ENCODE measurements at regions not wholly inside any gene's neighbourhood (a gene's known extent, or its start where the extent isn't known, plus 50 kb on each side); places are given as distances from the start of the nearest gene placed in this dataset.

- Mint-ChIP-seq H3K4me3 (ENCODE audit: unreplicated experiment) (no peak overlapping the region), H3K27me3 (ENCODE audit: unreplicated experiment) (no peaks in the 10 kb centered on the region), H3K27ac (ENCODE audit: unreplicated experiment) (no peak overlapping the region), H3K9me3 (ENCODE audit: unreplicated experiment) (no peaks in the 10 kb centered on the region), H3K4me1 (ENCODE audit: low read depth, unreplicated experiment) (no peaks in the 10 kb centered on the region), H3K36me3 (ENCODE audit: unreplicated experiment) (no peaks in the 10 kb centered on the region)
- TF ChIP-seq, protein P1, sequence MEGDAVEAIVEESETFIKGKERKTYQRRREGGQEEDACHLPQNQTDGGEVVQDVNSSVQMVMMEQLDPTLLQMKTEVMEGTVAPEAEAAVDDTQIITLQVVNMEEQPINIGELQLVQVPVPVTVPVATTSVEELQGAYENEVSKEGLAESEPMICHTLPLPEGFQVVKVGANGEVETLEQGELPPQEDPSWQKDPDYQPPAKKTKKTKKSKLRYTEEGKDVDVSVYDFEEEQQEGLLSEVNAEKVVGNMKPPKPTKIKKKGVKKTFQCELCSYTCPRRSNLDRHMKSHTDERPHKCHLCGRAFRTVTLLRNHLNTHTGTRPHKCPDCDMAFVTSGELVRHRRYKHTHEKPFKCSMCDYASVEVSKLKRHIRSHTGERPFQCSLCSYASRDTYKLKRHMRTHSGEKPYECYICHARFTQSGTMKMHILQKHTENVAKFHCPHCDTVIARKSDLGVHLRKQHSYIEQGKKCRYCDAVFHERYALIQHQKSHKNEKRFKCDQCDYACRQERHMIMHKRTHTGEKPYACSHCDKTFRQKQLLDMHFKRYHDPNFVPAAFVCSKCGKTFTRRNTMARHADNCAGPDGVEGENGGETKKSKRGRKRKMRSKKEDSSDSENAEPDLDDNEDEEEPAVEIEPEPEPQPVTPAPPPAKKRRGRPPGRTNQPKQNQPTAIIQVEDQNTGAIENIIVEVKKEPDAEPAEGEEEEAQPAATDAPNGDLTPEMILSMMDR (IDR thresholded peaks at IDR 0.05; ENCODE audit: partially characterized antibody, unreplicated experiment) = no peak
- DNase-seq = no peak
Measured at GRCh38 chr20:16877053-16877554, 128.9 kb downstream of the OTOR start.

DNA sequence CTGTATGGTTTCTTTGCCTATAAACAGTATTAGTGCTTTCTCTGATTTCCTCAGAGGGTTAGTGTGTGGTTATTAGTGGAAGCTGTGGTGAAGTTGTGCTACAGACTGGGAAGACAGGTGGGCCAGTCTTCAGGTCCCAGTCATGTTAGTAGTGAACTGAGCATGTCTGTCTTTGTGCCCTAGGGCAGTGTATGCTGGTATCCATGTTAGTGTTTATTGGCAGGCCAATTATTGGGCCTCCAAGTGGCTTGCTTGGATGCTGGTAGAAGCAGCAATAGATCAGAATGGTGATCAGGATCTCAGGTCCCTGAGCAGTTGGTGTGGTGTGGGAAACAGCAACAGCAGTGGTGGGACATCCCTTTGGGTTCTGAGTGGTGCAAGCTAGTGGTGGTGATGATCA lies 137.6 kb downstream of the OTOR start:
- H3K4me3 Mint-ChIP-seq (ENCODE audit: unreplicated experiment) = no peak overlapping the region
- no peaks in the 10 kb centered on the region for H3K27me3 Mint-ChIP-seq (ENCODE audit: unreplicated experiment)
- H3K9me3 Mint-ChIP-seq (ENCODE audit: unreplicated experiment) = no peaks in the 10 kb centered on the region
- H3K4me1 Mint-ChIP-seq (ENCODE audit: low read depth, unreplicated experiment) = no peaks in the 10 kb centered on the region
- TF ChIP-seq, protein P1 (IDR thresholded peaks at IDR 0.05; ENCODE audit: partially characterized antibody, unreplicated experiment) = no peak
- no peak for DNase-seq
- no peaks in the 10 kb centered on the region for H3K36me3 Mint-ChIP-seq (ENCODE audit: unreplicated experiment)
- H3K27ac Mint-ChIP-seq (ENCODE audit: unreplicated experiment) = no peak overlapping the region

DNA sequence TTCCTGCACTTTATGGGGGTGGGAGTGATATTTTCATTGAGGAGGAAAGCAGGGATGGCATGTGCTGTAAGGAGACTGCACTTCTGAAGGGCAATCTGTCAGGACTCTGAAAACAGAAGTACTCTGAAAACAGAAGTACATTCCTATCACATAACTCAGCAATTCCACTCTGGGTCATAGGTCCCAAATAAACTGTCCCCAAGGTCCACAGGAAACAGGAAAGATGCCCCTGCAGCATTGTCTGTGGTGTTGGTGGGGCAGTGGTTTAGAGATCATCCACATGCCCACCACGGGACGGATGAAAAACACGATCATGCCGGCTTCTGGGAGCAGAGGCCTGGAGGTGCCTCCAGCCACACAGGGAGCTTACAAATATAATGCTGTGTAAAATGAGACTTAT lies 150.3 kb downstream of the OTOR start:
- Mint-ChIP-seq H3K9me3 (ENCODE audit: unreplicated experiment) (no peaks in the 10 kb centered on the region), H3K27me3 (ENCODE audit: unreplicated experiment) (no peaks in the 10 kb centered on the region), H3K4me3 (ENCODE audit: unreplicated experiment) (no peak overlapping the region), H3K27ac (ENCODE audit: unreplicated experiment) (no peak overlapping the region), H3K36me3 (ENCODE audit: unreplicated experiment) (no peaks in the 10 kb centered on the region), H3K4me1 (ENCODE audit: low read depth, unreplicated experiment) (no peaks in the 10 kb centered on the region)
- TF ChIP-seq, protein P1 (IDR thresholded peaks at IDR 0.05; ENCODE audit: partially characterized antibody, unreplicated experiment) = no peak
- no peak for DNase-seq

- H3K36me3 Mint-ChIP-seq (ENCODE audit: unreplicated experiment) = no peaks in the 10 kb centered on the region
- no peak overlapping the region for H3K4me3 Mint-ChIP-seq (ENCODE audit: unreplicated experiment)
- TF ChIP-seq, protein P1 (IDR thresholded peaks at IDR 0.05; ENCODE audit: partially characterized antibody, unreplicated experiment) = no peak
- no peaks in the 10 kb centered on the region for H3K4me1 Mint-ChIP-seq (ENCODE audit: low read depth, unreplicated experiment)
- H3K27ac Mint-ChIP-seq (ENCODE audit: unreplicated experiment) = no peak overlapping the region
- DNase-seq = no peak
- H3K27me3 Mint-ChIP-seq (ENCODE audit: unreplicated experiment) = peaks cover 2% of the 10 kb centered on the region
- H3K9me3 Mint-ChIP-seq (ENCODE audit: unreplicated experiment) = peaks cover 1% of the 10 kb centered on the region
Measured at GRCh38 chr20:16902662-16903061, 154.5 kb downstream of the OTOR start.

GRCh38 chr20:16904751-16905150 lies 156.6 kb downstream of the OTOR start:
- H3K9me3 Mint-ChIP-seq (ENCODE audit: unreplicated experiment) = peaks cover 4% of the 10 kb centered on the region
- peaks cover 2% of the 10 kb centered on the region for H3K27me3 Mint-ChIP-seq (ENCODE audit: unreplicated experiment)
- H3K27ac Mint-ChIP-seq (ENCODE audit: unreplicated experiment) = no peak overlapping the region
- no peak overlapping the region for H3K4me3 Mint-ChIP-seq (ENCODE audit: unreplicated experiment)
- H3K36me3 Mint-ChIP-seq (ENCODE audit: unreplicated experiment) = no peaks in the 10 kb centered on the region
- no peaks in the 10 kb centered on the region for H3K4me1 Mint-ChIP-seq (ENCODE audit: low read depth, unreplicated experiment)
- no peak for DNase-seq
- TF ChIP-seq, protein P1 (IDR thresholded peaks at IDR 0.05; ENCODE audit: partially characterized antibody, unreplicated experiment) = no peak
